Activated CD4-positive, alpha-beta T cell treated with anti-CD3 and anti-CD28 coated beads, Interleukin-2, amount 50 U/mL, for 1 hour (primary cell): ENCODE measurements at regions not wholly inside any gene's neighbourhood (a gene's known extent, or its start where the extent isn't known, plus 50 kb on each side); places are given as distances from the start of the nearest gene placed in this dataset.
"Not testable (repeated sequence)": the region's sequence is repeated elsewhere in the genome, so short reads cannot be mapped to it uniquely, and the experiment has no call there.

Source experiments
- DNase-seq: peaks from one replicate; pipeline ENCODE4 v3.0.0-alpha.2; 2020

- DNase-seq = no peak
Measured at GRCh38 chr1:101431956-101432510, 195.2 kb downstream of the S1PR1 start.

DNA sequence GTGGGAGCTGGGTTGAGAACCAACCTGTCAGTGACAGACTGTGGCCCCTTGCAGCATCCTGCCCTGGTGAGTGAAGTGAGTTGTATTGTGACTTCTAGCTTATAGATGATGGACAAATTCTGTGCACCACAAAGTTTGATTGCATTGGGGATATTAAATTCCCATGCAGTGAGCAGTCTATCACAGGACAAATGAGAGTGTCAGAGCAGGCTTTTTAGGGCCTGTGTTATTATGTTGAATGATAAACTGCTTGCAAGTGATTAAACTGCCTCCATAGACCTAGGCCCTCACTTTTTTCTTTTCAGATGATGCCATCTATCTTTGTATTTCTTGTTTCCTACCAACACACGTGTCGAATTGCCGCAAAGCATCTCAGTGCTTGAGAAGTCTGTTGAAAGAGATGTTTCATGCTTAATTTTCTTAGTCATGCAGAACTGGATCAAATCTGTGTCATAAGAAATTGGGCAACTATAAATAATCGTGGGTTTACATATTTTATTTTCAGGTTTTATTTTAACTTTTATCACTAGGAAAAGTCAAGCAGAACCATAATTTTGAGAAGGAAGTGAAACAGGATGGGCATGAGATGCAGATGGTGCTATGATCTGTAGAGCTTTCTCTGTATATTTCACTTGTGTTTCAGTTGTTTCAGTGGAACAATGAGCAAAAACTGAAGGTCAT, 199.2 kb downstream of the S1PR1 start:
- DNase-seq = no peak

DNA sequence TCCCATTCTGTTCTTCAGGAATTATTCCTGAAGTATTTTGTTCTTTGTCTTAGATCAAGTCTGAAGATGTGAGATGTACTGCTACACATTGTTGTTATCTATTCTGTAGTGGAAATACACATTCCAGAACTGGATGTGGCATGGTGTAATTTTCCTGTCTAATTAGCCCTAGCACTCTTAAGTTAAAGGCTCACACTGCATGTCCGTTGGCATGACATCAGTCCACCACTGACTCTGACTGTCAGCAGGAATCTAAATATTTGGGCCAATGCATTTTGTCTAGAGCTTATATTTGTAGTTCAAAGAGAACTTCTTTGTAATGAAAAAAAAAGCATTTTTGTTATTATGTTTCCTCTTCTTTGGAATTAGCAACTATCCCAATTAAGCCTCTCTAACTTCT, 201.0 kb downstream of the S1PR1 start:
- DNase-seq = no peak

- no peak for DNase-seq
Measured at GRCh38 chr1:101438359-101438758, 201.5 kb downstream of the S1PR1 start.

DNA sequence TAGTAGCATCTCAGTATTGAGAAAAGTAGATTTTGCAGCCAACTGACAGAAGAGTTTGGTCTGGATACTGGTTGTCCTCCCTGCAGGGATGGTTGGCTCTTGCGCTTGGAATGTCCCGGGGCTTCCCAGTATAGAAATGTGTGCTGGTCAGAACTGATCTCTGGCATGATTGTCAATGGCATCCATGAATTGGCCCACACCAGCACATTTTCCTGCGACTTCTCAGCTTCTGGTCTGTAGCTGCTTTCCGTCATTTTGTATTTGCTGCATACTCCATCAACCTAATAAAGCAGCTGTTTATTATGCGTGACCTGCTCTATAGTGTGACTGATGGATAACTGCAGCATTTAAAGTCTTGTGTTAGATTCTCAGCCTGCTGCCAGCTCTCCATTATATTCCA, 203.7 kb downstream of the S1PR1 start:
- DNase-seq = no peak

GRCh38 chr1:101444381-101444780, 207.6 kb downstream of the S1PR1 start:
- DNase-seq = no peak

DNA sequence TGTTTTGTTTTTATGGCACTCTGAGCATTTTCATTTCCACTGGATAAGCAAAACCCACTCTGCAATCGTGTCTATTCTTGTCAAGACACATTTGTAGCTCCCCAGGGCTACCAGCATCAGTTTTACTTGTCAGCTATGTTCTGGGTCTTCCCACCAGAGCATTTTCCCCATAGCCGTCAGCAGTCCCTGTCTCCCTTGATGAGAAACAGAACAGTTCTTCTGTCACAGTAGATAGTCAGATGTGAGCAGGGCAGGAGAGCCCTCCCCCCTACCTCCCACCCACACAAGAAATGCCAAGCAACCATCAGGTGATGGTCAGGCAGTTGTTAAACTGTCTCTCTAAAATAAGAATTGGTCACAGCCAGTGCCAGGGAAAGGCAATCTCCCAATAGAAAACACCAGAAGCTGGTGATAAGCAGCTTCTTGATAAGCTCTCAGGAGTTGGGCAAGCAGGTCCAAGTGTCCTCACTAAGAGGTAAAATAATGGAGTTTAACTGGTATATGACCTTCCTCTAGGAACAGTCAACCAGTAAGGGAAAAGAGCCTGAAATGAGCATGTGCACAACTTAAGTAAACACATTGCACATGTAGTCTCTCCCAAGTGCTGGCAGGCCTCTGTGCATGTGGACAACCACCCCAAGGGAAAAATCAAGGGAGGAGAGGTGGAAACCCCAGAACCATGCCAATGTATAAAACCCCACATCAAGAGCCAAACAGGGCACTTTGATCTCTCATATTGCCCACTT, 208.2 kb downstream of the S1PR1 start:
- DNase-seq = no peak

DNA sequence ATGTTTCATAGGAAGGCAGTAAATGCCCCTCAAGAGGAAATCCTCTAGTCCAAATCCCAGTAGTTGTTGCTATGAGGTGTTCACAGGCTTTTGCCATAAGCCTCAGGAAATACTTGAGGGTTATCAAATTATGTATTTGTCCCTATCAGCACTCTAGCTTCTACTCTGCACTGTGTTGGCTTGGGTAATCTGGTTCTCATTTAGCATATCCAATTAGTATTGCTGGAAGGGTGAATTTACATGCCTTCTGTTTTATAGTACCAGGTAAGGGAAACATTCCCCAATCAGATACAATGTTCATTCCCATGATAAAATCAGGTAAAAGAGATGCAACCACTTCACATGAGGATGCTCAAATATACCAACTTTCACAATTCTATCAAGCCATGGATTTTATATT, 211.2 kb downstream of the S1PR1 start:
- no peak for DNase-seq

DNA sequence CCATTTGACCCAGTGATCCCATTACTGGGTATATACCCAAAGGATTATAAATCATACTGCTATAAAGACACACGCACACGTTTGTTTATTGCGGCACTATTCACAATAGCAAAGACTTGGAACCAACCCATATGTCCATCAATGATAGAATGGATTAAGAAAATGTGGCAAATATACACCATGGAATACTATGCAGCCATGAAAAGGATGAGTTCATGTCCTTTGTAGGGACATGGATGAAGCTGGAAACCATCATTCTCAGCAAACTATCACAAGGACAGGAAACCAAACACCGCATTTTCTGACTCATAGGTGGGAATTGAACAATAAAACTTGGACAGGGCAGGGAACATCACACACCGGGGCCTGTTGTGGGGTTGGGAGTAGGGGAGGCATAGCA, 213.9 kb downstream of the S1PR1 start:
- DNase-seq = not testable (repeated sequence)

- DNase-seq = no peak
Measured at GRCh38 chr1:101451888-101452287, 215.1 kb downstream of the S1PR1 start.

DNA sequence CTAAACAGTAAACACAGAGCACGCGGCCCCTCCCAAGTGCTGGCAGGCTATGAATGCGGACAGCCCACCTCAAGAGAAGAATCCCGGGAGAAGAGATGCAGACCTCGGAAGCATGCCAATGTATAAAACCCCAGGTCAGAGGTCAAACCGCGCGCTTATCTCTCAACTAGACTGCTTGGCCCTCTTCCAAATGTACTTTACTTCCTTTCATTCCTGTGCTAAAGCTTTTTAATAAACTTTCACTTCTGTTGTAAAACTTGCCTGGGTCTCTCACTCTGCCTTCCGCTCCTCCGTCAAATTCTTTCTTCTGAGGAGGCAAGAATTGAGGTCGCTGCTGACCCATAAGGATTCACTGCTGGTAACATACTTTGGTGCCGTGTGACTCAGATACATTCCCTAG, 216.0 kb downstream of the S1PR1 start:
- no peak for DNase-seq

- no peak for DNase-seq
Measured at GRCh38 chr1:101453844-101454243, 217.0 kb downstream of the S1PR1 start.

DNA sequence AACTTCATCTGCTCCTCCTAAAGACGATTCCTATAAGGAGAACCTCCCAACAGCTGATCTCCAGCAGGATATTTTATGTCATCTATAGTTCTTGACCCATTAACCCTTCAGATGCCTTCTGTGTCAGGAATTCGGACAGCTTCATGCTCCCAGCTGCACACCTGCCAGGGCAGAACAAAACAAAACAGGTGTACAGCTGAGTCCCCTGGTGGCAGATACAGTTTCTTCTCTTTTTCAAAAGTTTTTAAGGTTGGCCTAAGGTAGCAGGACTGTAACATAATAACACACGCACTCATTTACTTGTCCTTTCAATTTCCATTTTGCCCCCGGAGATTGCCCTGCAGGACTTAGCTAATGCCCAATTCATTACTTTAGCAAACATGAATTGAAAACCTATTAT, 218.3 kb downstream of the S1PR1 start:
- DNase-seq = no peak

DNA sequence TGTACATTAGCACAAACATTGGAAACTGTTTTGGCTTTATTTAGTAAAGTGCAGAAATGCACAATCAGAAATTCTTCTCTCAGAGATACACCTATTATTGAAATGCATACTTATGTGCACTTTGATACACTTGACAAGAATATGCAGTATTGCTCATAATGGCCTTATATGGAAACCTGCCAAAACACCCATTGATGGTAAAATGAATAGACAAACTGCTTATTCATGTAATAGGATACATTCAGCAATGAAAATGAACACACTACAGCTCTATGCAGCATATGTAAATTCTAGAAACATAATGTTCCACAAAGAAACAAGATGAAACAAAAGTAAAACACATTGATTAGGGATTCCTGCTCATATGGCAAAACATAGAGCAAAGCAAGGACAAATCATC, 223.9 kb downstream of the S1PR1 start:
- no peak for DNase-seq

- no peak for DNase-seq
Measured at GRCh38 chr1:101463195-101463594, 226.4 kb downstream of the S1PR1 start.

GRCh38 chr1:101465941-101466340, 229.1 kb downstream of the S1PR1 start:
- no peak for DNase-seq

DNA sequence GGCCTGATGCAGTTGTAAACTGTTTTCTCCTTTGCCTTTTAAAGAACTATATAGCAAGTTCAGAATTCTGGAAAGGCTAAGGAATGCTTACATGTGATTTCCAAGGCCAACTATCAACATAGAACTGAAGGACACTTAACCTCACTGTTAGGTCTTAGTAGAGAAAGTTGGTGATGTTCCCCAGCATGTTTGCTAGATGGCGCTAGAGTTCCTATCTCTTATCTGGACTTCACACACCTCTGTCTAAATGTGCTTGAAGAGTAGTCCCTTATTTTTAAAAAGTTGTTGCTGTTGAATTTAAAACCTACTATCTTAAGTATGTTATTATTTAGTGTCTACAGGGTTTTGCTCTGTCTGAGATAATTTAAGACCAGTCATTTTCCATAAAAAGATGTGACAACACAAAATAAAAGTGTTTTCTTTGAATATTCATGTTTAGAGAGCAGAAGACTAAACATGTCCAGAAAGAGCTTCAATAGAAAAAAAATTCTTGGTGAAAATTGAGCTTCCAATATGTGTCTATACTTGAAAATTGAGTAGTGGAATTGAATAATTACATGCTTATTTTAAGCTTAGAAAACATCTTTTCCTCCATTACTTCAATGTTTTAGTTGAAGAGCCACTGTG, 237.3 kb downstream of the S1PR1 start:
- no peak for DNase-seq

DNA sequence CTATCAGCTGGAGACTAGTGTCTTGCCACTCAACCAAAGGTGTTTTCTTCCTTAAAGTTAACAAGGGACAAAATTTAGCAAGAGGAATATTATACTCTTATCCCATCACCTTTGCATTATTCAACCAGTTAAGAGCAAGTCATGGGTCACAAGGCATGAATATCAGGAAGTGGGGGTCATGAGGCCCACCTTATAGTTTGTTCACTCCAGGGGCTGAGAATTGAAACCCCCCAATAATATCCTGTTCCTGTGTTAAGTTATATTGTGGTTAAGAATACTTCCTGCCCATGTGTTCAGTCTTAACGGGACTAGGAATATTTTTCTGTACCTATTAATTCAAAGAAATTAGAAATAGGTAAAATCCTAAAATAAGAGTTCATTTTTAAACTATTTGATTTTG, 239.7 kb downstream of the S1PR1 start:
- no peak for DNase-seq

DNA sequence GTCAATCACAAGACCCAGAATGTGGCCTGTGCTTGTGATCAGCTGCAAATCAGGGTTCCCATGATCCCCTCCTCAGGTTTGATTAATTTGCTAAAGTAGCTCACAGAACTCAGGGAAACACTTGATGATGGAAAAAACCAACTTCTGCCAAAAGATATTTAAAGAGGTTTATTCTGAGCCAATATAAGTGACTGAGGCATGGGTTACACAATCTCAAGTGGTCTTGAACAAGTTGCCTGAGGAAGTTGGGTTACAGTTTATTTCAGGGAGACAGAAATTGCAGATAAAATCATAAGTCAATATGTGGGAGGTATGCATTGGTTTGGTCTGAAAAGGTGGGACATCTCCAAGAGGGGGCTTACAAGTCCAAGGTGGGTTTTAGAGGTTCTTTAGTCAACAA, 243.1 kb downstream of the S1PR1 start:
- DNase-seq = no peak

DNA sequence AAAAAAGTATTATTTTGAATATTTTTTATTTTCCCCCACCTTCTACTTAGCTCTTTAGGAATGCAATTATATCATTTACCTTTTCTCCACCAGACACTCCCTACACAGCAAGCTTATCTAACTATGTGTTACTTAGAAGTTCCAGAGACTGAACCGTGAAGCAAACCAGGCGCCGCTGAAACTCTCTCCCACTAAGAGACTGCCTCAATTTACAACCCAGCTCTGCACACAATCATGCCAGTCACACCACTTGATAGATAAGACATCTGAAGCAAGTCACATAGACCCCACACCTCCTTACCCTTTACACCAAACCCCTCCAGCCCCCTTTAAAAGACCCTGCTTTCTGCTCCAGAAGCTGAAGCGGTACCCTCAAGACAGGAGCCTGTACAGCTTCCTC, 245.5 kb downstream of the S1PR1 start:
- DNase-seq = no peak

DNA sequence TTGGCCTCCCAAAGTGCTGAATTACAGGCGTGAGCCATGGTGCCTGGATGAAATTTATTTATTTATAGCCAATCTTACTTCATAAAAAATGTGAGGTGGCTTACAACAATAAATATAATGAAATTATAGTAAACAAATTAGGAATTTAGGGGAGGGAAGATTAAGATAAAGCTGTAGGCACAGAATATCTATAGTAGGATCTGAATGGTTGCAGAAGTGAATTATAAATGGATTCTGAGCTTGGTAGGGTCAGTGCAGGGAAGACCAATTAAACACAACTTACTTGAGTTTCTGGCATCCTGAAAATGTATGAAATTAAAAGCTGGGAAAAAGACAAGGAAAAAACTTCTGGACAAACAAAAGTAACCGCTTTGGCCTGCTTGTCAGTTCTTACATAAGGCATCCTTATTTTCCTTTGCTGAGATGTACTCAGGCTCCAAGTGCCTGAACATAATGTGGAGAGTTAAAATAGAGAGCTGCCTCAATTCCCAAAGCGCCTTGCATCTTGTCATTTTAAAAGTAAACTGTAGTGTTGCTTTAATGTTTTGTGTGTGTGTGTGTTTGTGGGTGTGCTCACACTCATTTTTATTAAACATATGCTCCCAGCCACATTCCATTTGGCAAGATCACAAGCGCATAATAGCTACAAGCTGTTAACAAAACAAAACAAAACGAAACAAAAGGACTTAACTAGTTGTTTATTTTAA, 247.3 kb downstream of the S1PR1 start:
- DNase-seq = no peak

DNA sequence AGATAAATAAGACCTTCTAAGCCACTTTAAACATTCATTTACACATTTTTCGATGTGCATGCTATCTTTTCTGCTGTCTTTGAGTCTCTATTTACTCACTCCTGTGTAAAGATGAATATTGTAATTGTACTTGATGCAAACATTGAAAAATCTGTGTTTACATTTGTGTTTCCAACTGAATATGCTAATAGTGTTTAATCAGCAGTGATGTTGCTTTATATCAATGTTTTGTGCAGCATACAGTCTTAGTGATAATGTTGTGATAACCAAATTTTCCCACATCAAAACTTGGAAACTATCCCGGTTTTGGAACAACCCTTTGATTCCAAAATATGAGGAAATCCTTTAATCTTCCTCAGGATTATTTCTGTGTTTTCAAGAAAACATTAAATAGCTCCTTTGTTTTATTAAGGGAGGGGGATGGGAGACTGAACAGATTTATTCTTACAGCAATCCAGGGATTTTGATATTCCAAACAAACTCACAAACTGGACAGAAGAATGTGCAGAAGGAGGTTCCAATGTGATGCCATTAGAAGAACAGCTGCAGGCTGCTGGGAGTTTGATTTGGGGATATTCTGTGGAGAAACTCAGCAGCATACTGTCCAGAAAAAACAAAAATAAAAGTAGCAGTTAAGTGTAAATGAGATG, 248.0 kb downstream of the S1PR1 start:
- no peak for DNase-seq

GRCh38 chr1:101485712-101486111, 248.9 kb downstream of the S1PR1 start:
- no peak for DNase-seq
